ENCODE measurements at regions not wholly inside any gene's neighbourhood (a gene's known extent, or its start where the extent isn't known, plus 50 kb on each side); places are given as distances from the start of the nearest gene placed in this dataset.

DNA sequence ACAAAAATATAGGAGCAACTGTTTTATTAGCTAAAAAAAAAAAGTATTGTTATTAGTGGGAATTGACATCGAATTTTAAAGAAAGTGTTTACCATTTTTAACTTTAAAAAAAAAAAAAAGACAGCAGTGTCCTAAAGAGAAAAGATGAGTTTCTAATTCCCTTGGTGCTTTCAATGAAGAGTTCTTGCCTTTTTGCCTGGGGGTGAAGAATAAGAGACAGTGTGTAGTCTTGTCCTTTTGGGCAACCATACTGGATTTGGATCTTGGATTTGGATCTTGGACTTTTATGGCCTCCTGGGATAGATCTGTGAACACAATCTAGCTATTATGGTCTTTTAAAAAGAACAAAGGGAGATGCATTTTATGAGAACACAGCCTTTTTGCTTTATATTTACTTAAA lies 60.2 kb upstream of the GLS start:
- peaks cover 0 to 7% (median 5%) of the 10 kb centered on the region in 3 donors for H3K36me3 Mint-ChIP-seq
- H3K4me3 Mint-ChIP-seq, result no peak overlapping the region
- POLR2A ChIA-PET, result no interaction called here
- no peaks in the 10 kb centered on the region for H3K4me1 Mint-ChIP-seq
- ATAC-seq (no peak), DNase-seq (no peak)
- peaks cover 0 to 1% (median 0%) of the 10 kb centered on the region in 5 donors for H3K27me3 Mint-ChIP-seq
- peaks cover 0 to 17% (median 3%) of the 10 kb centered on the region in 9 donors for H3K9me3 Mint-ChIP-seq
- H3K27ac Mint-ChIP-seq, result no peak overlapping the region

DNA sequence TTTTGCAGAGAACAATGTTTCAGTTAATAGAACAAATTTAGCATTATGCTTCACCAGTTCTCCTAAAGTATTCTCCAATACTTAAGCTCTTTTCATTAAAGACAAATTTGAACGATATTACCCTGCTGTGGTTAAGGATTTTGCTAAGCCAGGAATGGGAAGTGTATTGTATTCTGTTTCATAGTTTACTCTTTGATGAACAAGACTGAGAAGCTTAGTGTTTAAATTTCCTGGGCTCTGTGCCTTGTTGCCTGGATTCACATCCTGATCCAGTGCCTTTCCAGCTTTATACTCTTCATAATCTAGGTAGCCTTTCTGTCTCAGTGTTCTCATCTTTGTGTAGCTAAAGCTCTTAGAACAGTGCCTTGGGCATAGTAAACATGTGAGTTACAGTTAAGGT lies 58.6 kb upstream of the GLS start:
- H3K27ac Mint-ChIP-seq, result no peak overlapping the region
- DNase-seq (no peak), ATAC-seq (no peak)
- no peaks in the 10 kb centered on the region for H3K36me3 Mint-ChIP-seq
- peaks cover 0 to 5% (median 2%) of the 10 kb centered on the region in 9 donors for H3K9me3 Mint-ChIP-seq
- no peaks in the 10 kb centered on the region for H3K27me3 Mint-ChIP-seq
- POLR2A ChIA-PET, result no interaction called here
- H3K4me1 Mint-ChIP-seq, result no peaks in the 10 kb centered on the region
- no peak overlapping the region for H3K4me3 Mint-ChIP-seq

DNA sequence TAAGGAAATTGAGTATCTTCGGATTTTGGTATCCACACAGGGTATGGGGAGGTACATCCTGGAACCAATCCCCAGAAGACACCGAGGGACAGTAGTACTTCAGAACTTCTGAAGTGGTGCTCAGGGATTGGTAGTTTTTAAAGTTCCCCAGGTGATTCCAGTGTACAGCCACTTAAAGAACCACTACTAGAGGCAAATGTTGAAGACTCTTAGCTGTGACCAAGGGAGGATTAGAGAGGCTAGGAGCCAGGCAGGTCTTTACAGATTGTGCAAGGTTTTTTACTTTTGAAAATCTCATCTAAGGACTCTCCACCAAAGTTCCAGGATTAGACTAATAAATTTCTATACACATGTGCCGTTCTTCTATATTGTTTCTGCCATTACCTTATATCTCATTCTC lies 52.9 kb upstream of the GLS start:
- POLR2A ChIA-PET, result no interaction called here
- Mint-ChIP-seq H3K4me1 (no peaks in the 10 kb centered on the region), H3K27me3 (no peaks in the 10 kb centered on the region), H3K4me3 (no peak overlapping the region), H3K36me3 (peaks cover 0 to 5% (median 0%) of the 10 kb centered on the region in 3 donors), H3K27ac (no peak overlapping the region), H3K9me3 (no peaks in the 10 kb centered on the region)
- no peak for ATAC-seq
- DNase-seq, result no peak

DNA sequence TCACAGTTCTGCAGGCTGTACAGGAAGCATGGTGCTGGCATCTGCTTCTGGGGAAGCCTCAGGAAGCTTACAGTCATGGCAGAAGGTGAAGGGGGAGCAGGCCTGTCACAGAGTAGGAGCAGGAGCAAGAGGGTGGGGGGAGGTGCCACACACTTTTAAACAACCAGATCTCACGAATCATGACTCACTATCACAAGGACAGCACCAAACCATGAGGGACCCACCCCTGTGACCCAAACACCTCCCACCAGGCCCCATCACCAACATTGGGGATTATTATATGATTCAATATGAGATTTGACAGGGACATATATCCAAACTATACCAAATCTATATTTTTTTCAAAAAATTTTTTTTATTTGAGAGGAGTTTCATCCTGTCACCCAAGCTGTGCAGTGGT lies 51.0 kb upstream of the GLS start:
- no peak overlapping the region for H3K4me3 Mint-ChIP-seq
- H3K4me1 Mint-ChIP-seq, result no peaks in the 10 kb centered on the region
- ATAC-seq (no peak), DNase-seq (no peak)
- POLR2A ChIA-PET, result no interaction called here
- no peaks in the 10 kb centered on the region for H3K27me3 Mint-ChIP-seq
- no peaks in the 10 kb centered on the region for H3K9me3 Mint-ChIP-seq
- H3K27ac Mint-ChIP-seq, result no peak overlapping the region
- H3K36me3 Mint-ChIP-seq, result peaks cover 0 to 5% (median 1%) of the 10 kb centered on the region in 3 donors

Data from naive thymus-derived CD8-positive, alpha-beta T cell (primary cell).